ENCODE measurements at regions not wholly inside any gene's neighbourhood (a gene's known extent, or its start where the extent isn't known, plus 50 kb on each side); places are given as distances from the start of the nearest gene placed in this dataset.

DNA sequence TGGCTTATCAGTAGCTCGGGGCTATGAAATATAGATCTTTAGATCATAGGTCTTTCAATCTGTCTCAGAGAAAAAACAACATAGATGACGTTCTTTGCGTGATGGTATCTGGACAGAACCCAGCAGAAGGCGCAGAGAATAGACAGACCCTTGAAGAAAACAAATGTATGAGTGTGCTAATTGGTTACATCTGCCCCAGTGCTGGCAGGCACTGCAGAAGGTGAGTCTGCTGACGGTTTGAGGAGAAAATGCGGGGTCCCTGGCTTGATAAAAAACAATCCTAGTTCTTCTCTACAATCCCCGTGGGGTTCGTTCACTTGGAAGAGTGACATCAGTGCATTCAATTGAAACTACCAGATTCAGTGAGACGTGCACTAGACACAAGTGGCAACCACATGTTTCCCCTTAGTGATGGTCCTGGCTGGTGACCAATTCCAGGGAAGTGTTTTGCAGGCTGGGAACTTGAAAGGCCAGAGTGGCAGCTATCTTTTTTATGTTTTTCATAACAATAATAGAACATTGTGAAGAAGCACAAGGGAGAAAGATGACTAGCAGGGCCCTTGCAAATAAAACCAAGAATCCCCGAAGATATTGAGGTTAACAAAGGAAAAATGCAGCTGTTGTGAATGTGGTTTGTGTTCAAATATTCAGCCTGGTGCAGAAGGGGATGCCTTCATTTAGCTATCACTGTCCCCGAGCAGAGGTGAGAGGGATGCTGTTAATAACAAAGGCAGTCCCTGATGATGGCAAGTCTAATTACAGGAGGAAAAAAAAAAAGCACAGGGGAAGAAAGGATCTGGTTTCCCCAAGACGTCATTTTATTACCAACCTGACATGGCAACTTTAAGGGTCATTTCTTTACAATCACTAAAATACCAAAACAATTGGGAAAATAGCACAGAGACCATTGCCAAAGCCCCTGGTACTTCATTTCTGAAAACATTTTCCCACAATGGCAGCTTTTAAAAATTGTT is 337.6 kb upstream of the FIGN start:
- TF ChIP-seq EZH2 (IDR thresholded peaks at IDR 0.05; ENCODE audit: borderline replicate concordance, low read depth, low read length, severe bottlenecking): no peak
- TF ChIP-seq, protein P1, sequence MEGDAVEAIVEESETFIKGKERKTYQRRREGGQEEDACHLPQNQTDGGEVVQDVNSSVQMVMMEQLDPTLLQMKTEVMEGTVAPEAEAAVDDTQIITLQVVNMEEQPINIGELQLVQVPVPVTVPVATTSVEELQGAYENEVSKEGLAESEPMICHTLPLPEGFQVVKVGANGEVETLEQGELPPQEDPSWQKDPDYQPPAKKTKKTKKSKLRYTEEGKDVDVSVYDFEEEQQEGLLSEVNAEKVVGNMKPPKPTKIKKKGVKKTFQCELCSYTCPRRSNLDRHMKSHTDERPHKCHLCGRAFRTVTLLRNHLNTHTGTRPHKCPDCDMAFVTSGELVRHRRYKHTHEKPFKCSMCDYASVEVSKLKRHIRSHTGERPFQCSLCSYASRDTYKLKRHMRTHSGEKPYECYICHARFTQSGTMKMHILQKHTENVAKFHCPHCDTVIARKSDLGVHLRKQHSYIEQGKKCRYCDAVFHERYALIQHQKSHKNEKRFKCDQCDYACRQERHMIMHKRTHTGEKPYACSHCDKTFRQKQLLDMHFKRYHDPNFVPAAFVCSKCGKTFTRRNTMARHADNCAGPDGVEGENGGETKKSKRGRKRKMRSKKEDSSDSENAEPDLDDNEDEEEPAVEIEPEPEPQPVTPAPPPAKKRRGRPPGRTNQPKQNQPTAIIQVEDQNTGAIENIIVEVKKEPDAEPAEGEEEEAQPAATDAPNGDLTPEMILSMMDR (IDR thresholded peaks at IDR 0.05; ENCODE audit: extremely low read depth in 1 of 2, insufficient read depth in 1 of 2, low read depth in 1 of 2, low read length in 2 of 2): no peak

All from endothelial cell of umbilical vein (primary cell).